H9 (cell line): ENCODE measurements at regions not wholly inside any gene's neighbourhood (a gene's known extent, or its start where the extent isn't known, plus 50 kb on each side); places are given as distances from the start of the nearest gene placed in this dataset.

Source experiments
- DNase-seq: peaks from one replicate; pipeline ENCODE4 v3.0.0-alpha.2; 2017
- H2AFZ ChIP-seq: one replicate; pipeline ENCODE4 v1.6.1; 2013; ENCODE audit warnings: mild to moderate bottlenecking, low read length, control low read depth, moderate library complexity
- H2AK5ac ChIP-seq: 2 replicates; pipeline ENCODE4 v1.6.1; 2013; ENCODE audit warnings: low read length, control low read depth, mixed read lengths; ENCODE audit not compliant: insufficient read length
- H2BK120ac ChIP-seq: one replicate; pipeline ENCODE4 v1.6.1; 2013; ENCODE audit warnings: low read depth, mild to moderate bottlenecking, low read length, control low read depth, inconsistent platforms; ENCODE audit not compliant: poor library complexity, severe bottlenecking
- H2BK12ac ChIP-seq: 2 replicates; pipeline ENCODE4 v1.6.1; 2013; ENCODE audit warnings: low read length, control low read depth, mixed read lengths, low read depth; ENCODE audit not compliant: insufficient read length
- H2BK15ac ChIP-seq: 2 replicates; pipeline ENCODE4 v1.6.1; 2013; ENCODE audit warnings: low read depth, low read length, control low read depth
- H2BK20ac ChIP-seq: one replicate; pipeline ENCODE4 v1.6.1; 2013; ENCODE audit warnings: low read depth, mild to moderate bottlenecking, low read length, control low read depth, inconsistent platforms; ENCODE audit not compliant: poor library complexity, severe bottlenecking
- H2BK5ac ChIP-seq: 2 replicates; pipeline ENCODE4 v1.6.1; 2013; ENCODE audit warnings: low read length, control low read depth, mixed read lengths; ENCODE audit not compliant: insufficient read length
- H3K14ac ChIP-seq: 2 replicates; pipeline ENCODE4 v1.6.1; 2013; ENCODE audit warnings: low read length, control low read depth; ENCODE audit not compliant: insufficient read depth
- H3K18ac ChIP-seq: 2 replicates; pipeline ENCODE4 v1.6.1; 2013; ENCODE audit warnings: low read depth, mild to moderate bottlenecking, mixed read lengths, low read length, control low read depth; ENCODE audit not compliant: insufficient read length
- H3K23ac ChIP-seq: 2 replicates; pipeline ENCODE4 v1.6.1; 2013; ENCODE audit warnings: low read length, control low read depth, mixed read lengths, low read depth; ENCODE audit not compliant: insufficient read length
- H3K23me2 ChIP-seq: 2 replicates; pipeline ENCODE4 v1.6.1; 2013; ENCODE audit warnings: low read depth, mild to moderate bottlenecking, mixed read lengths, low read length, control low read depth; ENCODE audit not compliant: insufficient read length, poor library complexity, severe bottlenecking
- H3K27ac ChIP-seq: 2 replicates; pipeline ENCODE4 v1.5.1; 2013; ENCODE audit warnings: low read length, control low read depth, mixed read lengths, low read depth; ENCODE audit not compliant: insufficient read length
- H3K27me3 ChIP-seq: 2 replicates; pipeline ENCODE4 v1.6.1; 2013; ENCODE audit warnings: low read length, control low read depth, inconsistent platforms; ENCODE audit not compliant: insufficient read depth
- H3K4ac ChIP-seq: 2 replicates; pipeline ENCODE4 v1.6.1; 2013; ENCODE audit warnings: low read depth, mild to moderate bottlenecking, control low read depth, inconsistent platforms, low read length, moderate library complexity
- H3K4me1 ChIP-seq: 2 replicates; pipeline ENCODE4 v1.6.1; 2013; ENCODE audit warnings: low read length, control low read depth, inconsistent platforms; ENCODE audit not compliant: insufficient read depth
- H3K4me2 ChIP-seq: 2 replicates; pipeline ENCODE4 v1.6.1; 2013; ENCODE audit warnings: low read length, control low read depth, mixed read lengths; ENCODE audit not compliant: insufficient read length, insufficient read depth
- H3K56ac ChIP-seq: 2 replicates; pipeline ENCODE4 v1.6.1; 2013; ENCODE audit warnings: low read depth, mild to moderate bottlenecking, mixed read lengths, low read length, control low read depth; ENCODE audit not compliant: insufficient read length
- H3K79me1 ChIP-seq: 2 replicates; pipeline ENCODE4 v1.6.1; 2013; ENCODE audit warnings: low read depth, mild to moderate bottlenecking, moderate library complexity, low read length, control low read depth, inconsistent platforms; ENCODE audit not compliant: insufficient read depth, poor library complexity, severe bottlenecking
- H3K79me2 ChIP-seq: 2 replicates; pipeline ENCODE4 v1.6.1; 2013; ENCODE audit warnings: low read length, control low read depth, inconsistent platforms; ENCODE audit not compliant: insufficient read depth
- H3K9ac ChIP-seq: 2 replicates; pipeline ENCODE4 v1.6.1; 2013; ENCODE audit warnings: low read length, control low read depth, mixed read lengths; ENCODE audit not compliant: insufficient read length; ENCODE audit errors: extremely low read depth
- H3K9me3 ChIP-seq: one replicate; pipeline ENCODE4 v1.6.1; 2013; ENCODE audit warnings: low read depth, low read length, inconsistent platforms; ENCODE audit not compliant: control insufficient read depth
- H3T11ph ChIP-seq: one replicate; pipeline ENCODE4 v1.6.1; 2013; ENCODE audit warnings: mild to moderate bottlenecking, low read length, control low read depth, inconsistent platforms
- H4K20me1 ChIP-seq: one replicate; pipeline ENCODE4 v1.6.1; 2013; ENCODE audit not compliant: control insufficient read depth, insufficient read length, insufficient read depth
- H4K5ac ChIP-seq: 2 replicates; pipeline ENCODE4 v1.6.1; 2013; ENCODE audit warnings: low read depth, mild to moderate bottlenecking, mixed read lengths, low read length, control low read depth; ENCODE audit not compliant: insufficient read length
- H4K8ac ChIP-seq: replicated peaks from 2 replicates; pipeline ENCODE4 v1.6.1; 2013; ENCODE audit warnings: low read length, control low read depth, mixed read lengths, low read depth; ENCODE audit not compliant: insufficient read length
- H4K91ac ChIP-seq: 2 replicates; pipeline ENCODE4 v1.6.1; 2013; ENCODE audit warnings: low read depth, mild to moderate bottlenecking, moderate library complexity, mixed read lengths, low read length, control low read depth; ENCODE audit not compliant: insufficient read length
- H3K27ac Mint-ChIP-seq, 3 experiments: 2 replicates in 2 of 3; 3 replicates in 1 of 3; pipeline ENCODE4 v1.8.0; 2020 to 2021; ENCODE audit warnings: mixed read lengths in 3 of 3, mild to moderate bottlenecking in 1 of 3, moderate library complexity in 1 of 3
- H3K27me3 Mint-ChIP-seq: 2 replicates; pipeline ENCODE4 v1.8.0; 2021; ENCODE audit warnings: low read depth, mild to moderate bottlenecking, moderate library complexity, mixed read lengths
- H3K36me3 Mint-ChIP-seq, 3 experiments: 2 replicates in 2 of 3; 3 replicates in 1 of 3; pipeline ENCODE4 v1.8.0; 2020 to 2021; ENCODE audit warnings: low read depth in 3 of 3, mixed read lengths in 3 of 3; ENCODE audit not compliant: insufficient read depth in 1 of 3
- H3K4me1 Mint-ChIP-seq, 2 experiments: 2 replicates each; pipeline ENCODE4 v1.8.0; 2020; ENCODE audit warnings: mixed read lengths in 2 of 2
- H3K4me3 Mint-ChIP-seq, 2 experiments: 2 replicates in 1 of 2; 3 replicates in 1 of 2; pipeline ENCODE4 v1.8.0; 2020 to 2021; ENCODE audit warnings: mild to moderate bottlenecking in 2 of 2, mixed read lengths in 2 of 2, moderate library complexity in 1 of 2
- H3K9me3 Mint-ChIP-seq, 2 experiments: 2 replicates in 1 of 2; 3 replicates in 1 of 2; pipeline ENCODE4 v1.8.0; 2020; ENCODE audit warnings: mild to moderate bottlenecking in 2 of 2, mixed read lengths in 2 of 2, moderate library complexity in 1 of 2
- WGBS: extraction: QIAGEN DNeasy Blood & Tissue Kit; methylation state at CpG from one replicate; pipeline ENCODE4 v1.1.7; 2013; ENCODE audit warnings: missing lambda C conversion rate, low lambda C conversion rate, mixed read lengths; ENCODE audit not compliant: insufficient read length; ENCODE audit errors: extremely low coverage; 5-methylcytosine and 5-hydroxymethylcytosine counted together
- TF ChIP-seq, protein P1 (sequence below): fragments of 200-600 bp; sonication (generic); conservative IDR thresholded peaks from 3 replicates; pipeline ENCODE4 v1.8.0; 2021; ENCODE audit warnings: antibody characterized with exemption, mild to moderate bottlenecking

DNA sequence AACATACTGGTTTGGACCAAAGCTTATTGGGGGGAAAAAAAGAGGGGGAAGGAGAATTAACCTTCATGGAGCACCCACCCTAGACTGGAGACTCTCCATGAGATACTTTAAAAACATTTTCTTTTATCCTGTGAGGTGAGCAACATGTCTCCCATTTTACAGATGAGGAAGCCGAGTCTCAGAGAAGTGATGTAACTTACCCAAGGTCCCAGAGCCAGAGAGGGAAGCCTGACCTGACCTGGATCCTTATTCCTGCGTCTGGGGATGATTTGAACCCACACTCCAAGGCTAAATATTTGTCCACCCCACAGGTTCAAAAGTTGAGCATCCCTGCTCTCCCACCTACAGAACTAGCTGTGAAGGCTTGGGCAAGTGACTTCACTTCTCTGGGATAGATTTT is 137.9 kb upstream of the JUN start:
- H3K18ac ChIP-seq: no peak overlapping the region
- no peaks in the 10 kb centered on the region for H3K79me2 ChIP-seq
- H3K79me1 ChIP-seq: no peaks in the 10 kb centered on the region
- H3K4me2 ChIP-seq: no peak overlapping the region
- no peak overlapping the region for H3K4ac ChIP-seq
- no peak overlapping the region for H2AK5ac ChIP-seq
- TF ChIP-seq, protein P1, sequence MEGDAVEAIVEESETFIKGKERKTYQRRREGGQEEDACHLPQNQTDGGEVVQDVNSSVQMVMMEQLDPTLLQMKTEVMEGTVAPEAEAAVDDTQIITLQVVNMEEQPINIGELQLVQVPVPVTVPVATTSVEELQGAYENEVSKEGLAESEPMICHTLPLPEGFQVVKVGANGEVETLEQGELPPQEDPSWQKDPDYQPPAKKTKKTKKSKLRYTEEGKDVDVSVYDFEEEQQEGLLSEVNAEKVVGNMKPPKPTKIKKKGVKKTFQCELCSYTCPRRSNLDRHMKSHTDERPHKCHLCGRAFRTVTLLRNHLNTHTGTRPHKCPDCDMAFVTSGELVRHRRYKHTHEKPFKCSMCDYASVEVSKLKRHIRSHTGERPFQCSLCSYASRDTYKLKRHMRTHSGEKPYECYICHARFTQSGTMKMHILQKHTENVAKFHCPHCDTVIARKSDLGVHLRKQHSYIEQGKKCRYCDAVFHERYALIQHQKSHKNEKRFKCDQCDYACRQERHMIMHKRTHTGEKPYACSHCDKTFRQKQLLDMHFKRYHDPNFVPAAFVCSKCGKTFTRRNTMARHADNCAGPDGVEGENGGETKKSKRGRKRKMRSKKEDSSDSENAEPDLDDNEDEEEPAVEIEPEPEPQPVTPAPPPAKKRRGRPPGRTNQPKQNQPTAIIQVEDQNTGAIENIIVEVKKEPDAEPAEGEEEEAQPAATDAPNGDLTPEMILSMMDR: no peak
- H3K36me3 Mint-ChIP-seq: peaks cover 0 to 4% (median 0%) of the 10 kb centered on the region in 3 experiments; a peak in 1 of 7 replicates
- H3K4me1 Mint-ChIP-seq: no peaks in the 10 kb centered on the region
- H2BK20ac ChIP-seq: no peak overlapping the region
- no peaks in the 10 kb centered on the region for H3K23me2 ChIP-seq
- H3K27me3 ChIP-seq: no peaks in the 10 kb centered on the region
- peaks cover 0 to 3% of the 10 kb centered on the region in 2 experiments; a peak in 2 of 5 replicates for H3K9me3 Mint-ChIP-seq
- H2BK12ac ChIP-seq: no peak overlapping the region
- no CpG with 5 or more reads among the region's 2 CpGs for WGBS
- no peak overlapping the region for H3K56ac ChIP-seq
- no peak overlapping the region for H2AFZ ChIP-seq
- no peak overlapping the region for H2BK5ac ChIP-seq
- no peak overlapping the region for H2BK15ac ChIP-seq
- H4K91ac ChIP-seq: no peak overlapping the region
- DNase-seq: no peak
- peaks cover 2% of the 10 kb centered on the region for H3K27me3 Mint-ChIP-seq
- H3K4me1 ChIP-seq: no peaks in the 10 kb centered on the region
- no peak overlapping the region for H4K8ac ChIP-seq
- no peak overlapping the region for H2BK120ac ChIP-seq
- no peak overlapping the region for H3K23ac ChIP-seq
- no peak overlapping the region for H3K27ac ChIP-seq
- H4K20me1 ChIP-seq: no peaks in the 10 kb centered on the region
- H3K9ac ChIP-seq: no peak overlapping the region
- H3K4me3 Mint-ChIP-seq: no peak overlapping the region
- no peak overlapping the region for H4K5ac ChIP-seq
- no peak overlapping the region for H3T11ph ChIP-seq
- H3K14ac ChIP-seq: no peak overlapping the region
- no peak overlapping the region for H3K27ac Mint-ChIP-seq
- no peaks in the 10 kb centered on the region for H3K9me3 ChIP-seq
